IMR-90 (cell line): ENCODE measurements at regions not wholly inside any gene's neighbourhood (a gene's known extent, or its start where the extent isn't known, plus 50 kb on each side); places are given as distances from the start of the nearest gene placed in this dataset.

ENCODE experiments used
- BHLHE40 ChIP-seq: fragments of 150-350 bp; IDR thresholded peaks from 2 replicates; pipeline ENCODE4 v1.6.1; 2016; ENCODE audit warnings: mild to moderate bottlenecking, low read depth, low read length
- CEBPB ChIP-seq: IDR thresholded peaks from 2 replicates; pipeline ENCODE4 v1.6.1; 2012; ENCODE audit warnings: low read depth, low read length, improper control_type of control experiment
- CHD1 ChIP-seq: IDR thresholded peaks from 2 replicates; pipeline ENCODE4 v1.6.1; 2012; ENCODE audit warnings: low read depth, low read length, improper control_type of control experiment
- FOS ChIP-seq: fragments of 150-350 bp; IDR thresholded peaks from 2 replicates; pipeline ENCODE4 v1.6.1; 2016; ENCODE audit warnings: low read depth, low read length
- MAFK ChIP-seq: IDR thresholded peaks from 2 replicates; pipeline ENCODE4 v1.6.1; 2012; ENCODE audit warnings: low read depth, low read length, improper control_type of control experiment
- MXI1 ChIP-seq: IDR thresholded peaks from 2 replicates; pipeline ENCODE4 v1.6.1; 2012; ENCODE audit warnings: low read depth, mild to moderate bottlenecking, low read length, moderate library complexity, borderline replicate concordance
- POLR2A ChIP-seq: IDR thresholded peaks from 2 replicates; pipeline ENCODE4 v1.6.1; 2012; ENCODE audit warnings: mild to moderate bottlenecking, low read depth, low read length
- RAD21 ChIP-seq: IDR thresholded peaks from 2 replicates; pipeline ENCODE4 v1.6.1; 2012; ENCODE audit warnings: low read length, improper control_type of control experiment
- RCOR1 ChIP-seq: IDR thresholded peaks from 2 replicates; pipeline ENCODE4 v1.6.1; 2012; ENCODE audit warnings: mild to moderate bottlenecking, low read length, improper control_type of control experiment; ENCODE audit not compliant: insufficient replicate concordance
- RFX5 ChIP-seq: IDR thresholded peaks from 2 replicates; pipeline ENCODE4 v1.8.0; 2012; ENCODE audit warnings: low read depth, mild to moderate bottlenecking, low read length, moderate library complexity
- SMC3 ChIP-seq: fragments of 150-350 bp; IDR thresholded peaks from 2 replicates; pipeline ENCODE4 v1.6.1; 2016; ENCODE audit warnings: low read depth, mild to moderate bottlenecking, antibody characterized with exemption, low read length, moderate library complexity
- TF ChIP-seq, protein P1 (sequence below): fragments of 150-350 bp; IDR thresholded peaks from 2 replicates; pipeline ENCODE4 v1.6.1; 2017; ENCODE audit warnings: mild to moderate bottlenecking, antibody characterized with exemption, low read length, low read depth
- TF ChIP-seq, protein P2 (sequence below): conservative IDR thresholded peaks from 2 replicates; pipeline ENCODE4 v1.5.1; 2012; ENCODE audit warnings: mild to moderate bottlenecking, low read depth, low read length, improper control_type of control experiment
- TF ChIP-seq, protein P3 (sequence below): fragments of 150-350 bp; IDR thresholded peaks from 2 replicates; pipeline ENCODE4 v1.6.1; 2016; ENCODE audit warnings: low read depth, mild to moderate bottlenecking, low read length, moderate library complexity, borderline replicate concordance

DNA sequence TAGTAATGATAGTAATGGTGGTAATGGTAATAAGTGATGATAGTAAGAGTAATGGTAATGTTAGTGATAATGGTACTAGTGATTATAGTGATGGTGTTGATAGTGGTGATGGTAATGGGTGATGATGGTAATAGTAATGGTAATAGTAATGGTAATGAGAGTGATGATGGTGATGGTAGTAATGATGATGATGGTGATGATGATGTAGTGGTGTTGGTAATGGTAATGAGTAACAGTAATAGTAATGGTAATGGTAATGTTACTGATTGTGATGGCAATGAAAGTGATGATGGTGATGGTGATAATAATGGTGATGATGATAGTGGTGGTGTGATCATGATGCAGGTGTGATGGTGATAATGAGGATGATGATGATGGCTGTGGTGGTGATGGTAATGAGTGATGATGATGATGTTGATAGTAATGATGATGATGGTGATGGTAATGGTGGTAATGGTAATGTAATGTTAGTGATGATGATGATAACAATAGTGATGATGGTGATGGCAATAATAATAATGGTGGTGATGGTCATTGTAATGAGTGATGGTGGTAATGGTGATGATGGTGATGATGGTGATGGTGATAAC lies 235.0 kb downstream of the MATN1 start:
- TF ChIP-seq, protein P1, sequence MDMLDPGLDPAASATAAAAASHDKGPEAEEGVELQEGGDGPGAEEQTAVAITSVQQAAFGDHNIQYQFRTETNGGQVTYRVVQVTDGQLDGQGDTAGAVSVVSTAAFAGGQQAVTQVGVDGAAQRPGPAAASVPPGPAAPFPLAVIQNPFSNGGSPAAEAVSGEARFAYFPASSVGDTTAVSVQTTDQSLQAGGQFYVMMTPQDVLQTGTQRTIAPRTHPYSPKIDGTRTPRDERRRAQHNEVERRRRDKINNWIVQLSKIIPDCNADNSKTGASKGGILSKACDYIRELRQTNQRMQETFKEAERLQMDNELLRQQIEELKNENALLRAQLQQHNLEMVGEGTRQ, result no peak
- TF ChIP-seq, protein P2, sequence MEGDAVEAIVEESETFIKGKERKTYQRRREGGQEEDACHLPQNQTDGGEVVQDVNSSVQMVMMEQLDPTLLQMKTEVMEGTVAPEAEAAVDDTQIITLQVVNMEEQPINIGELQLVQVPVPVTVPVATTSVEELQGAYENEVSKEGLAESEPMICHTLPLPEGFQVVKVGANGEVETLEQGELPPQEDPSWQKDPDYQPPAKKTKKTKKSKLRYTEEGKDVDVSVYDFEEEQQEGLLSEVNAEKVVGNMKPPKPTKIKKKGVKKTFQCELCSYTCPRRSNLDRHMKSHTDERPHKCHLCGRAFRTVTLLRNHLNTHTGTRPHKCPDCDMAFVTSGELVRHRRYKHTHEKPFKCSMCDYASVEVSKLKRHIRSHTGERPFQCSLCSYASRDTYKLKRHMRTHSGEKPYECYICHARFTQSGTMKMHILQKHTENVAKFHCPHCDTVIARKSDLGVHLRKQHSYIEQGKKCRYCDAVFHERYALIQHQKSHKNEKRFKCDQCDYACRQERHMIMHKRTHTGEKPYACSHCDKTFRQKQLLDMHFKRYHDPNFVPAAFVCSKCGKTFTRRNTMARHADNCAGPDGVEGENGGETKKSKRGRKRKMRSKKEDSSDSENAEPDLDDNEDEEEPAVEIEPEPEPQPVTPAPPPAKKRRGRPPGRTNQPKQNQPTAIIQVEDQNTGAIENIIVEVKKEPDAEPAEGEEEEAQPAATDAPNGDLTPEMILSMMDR, result no peak
- TF ChIP-seq RAD21 (no peak), POLR2A (no peak), RCOR1 (no peak), BHLHE40 (no peak), RFX5 (no peak), MXI1 (no peak), CEBPB (no peak), FOS (no peak), SMC3 (no peak), CHD1 (no peak), MAFK (no peak)
- TF ChIP-seq, protein P3, sequence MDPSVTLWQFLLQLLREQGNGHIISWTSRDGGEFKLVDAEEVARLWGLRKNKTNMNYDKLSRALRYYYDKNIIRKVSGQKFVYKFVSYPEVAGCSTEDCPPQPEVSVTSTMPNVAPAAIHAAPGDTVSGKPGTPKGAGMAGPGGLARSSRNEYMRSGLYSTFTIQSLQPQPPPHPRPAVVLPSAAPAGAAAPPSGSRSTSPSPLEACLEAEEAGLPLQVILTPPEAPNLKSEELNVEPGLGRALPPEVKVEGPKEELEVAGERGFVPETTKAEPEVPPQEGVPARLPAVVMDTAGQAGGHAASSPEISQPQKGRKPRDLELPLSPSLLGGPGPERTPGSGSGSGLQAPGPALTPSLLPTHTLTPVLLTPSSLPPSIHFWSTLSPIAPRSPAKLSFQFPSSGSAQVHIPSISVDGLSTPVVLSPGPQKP, result no peak
